ENCODE measurements at regions not wholly inside any gene's neighbourhood (a gene's known extent, or its start where the extent isn't known, plus 50 kb on each side); places are given as distances from the start of the nearest gene placed in this dataset.

DNA sequence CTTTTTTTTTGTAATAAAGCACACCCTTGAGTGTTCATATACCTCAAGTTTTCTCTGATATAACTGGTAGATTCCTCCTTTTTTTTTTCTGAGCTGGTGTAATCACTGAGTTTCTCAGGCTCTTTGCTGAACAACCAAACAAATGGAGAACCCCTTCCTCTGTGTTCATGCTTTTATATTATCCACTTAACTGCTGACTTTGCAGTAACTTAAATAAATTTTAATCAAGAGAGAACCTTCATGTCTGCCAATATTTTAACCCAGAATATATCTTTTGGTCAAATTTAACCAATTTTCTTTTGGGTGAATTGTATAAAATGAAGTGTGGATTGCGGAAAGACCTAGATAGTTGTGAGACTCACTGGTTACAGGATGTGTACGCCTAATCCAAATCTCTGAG, 833.0 kb upstream of the COX7C start:
- Histone ChIP-seq H3K4me3 (ENCODE audit: low read depth in 1 of 3, low read length in 3 of 3) (no peak overlapping the region), H3K36me3 (ENCODE audit: control insufficient read depth in 4 of 4, insufficient read depth in 3 of 4, low read depth in 1 of 4, low read length in 3 of 4) (no peaks in the 10 kb centered on the region), H3K27me3 (ENCODE audit: control insufficient read depth in 4 of 4, insufficient read depth in 4 of 4, low read length in 3 of 4) (no peaks in the 10 kb centered on the region), H3K9me3 (ENCODE audit: control insufficient read depth in 4 of 4, low read length in 3 of 4) (no peaks in the 10 kb centered on the region), H3K4me1 (ENCODE audit: control insufficient read depth in 4 of 4, insufficient read depth in 4 of 4, low read length in 3 of 4) (no peaks in the 10 kb centered on the region), H3K9ac (ENCODE audit: low read depth in 1 of 2, low read length in 2 of 2) (no peak overlapping the region), H3K27ac (ENCODE audit: low read depth in 1 of 2, low read length in 2 of 2) (no peak overlapping the region)
- TF ChIP-seq RXRA (IDR thresholded peaks at IDR 0.05) (no peak), SP1 (IDR thresholded peaks at IDR 0.05) (no peak), TAF1 (conservative IDR thresholded peaks at IDR 0.05) (no peak), GABPA (IDR thresholded peaks at IDR 0.05 in 1 of 2, conservative IDR thresholded peaks at IDR 0.05 in 1 of 2) (no peak), EGR1 (IDR thresholded peaks at IDR 0.05; ENCODE audit: low read depth in 2 of 2) (no peak), NR2F2 (IDR thresholded peaks at IDR 0.05) (no peak), YY1 (IDR thresholded peaks at IDR 0.05) (no peak), HNF4G (IDR thresholded peaks at IDR 0.05) (no peak), RAD21 (IDR thresholded peaks at IDR 0.05) (no peak), JUND (IDR thresholded peaks at IDR 0.05) (no peak), FOXA2 (IDR thresholded peaks at IDR 0.05) (no peak)
- TF ChIP-seq, protein P1, sequence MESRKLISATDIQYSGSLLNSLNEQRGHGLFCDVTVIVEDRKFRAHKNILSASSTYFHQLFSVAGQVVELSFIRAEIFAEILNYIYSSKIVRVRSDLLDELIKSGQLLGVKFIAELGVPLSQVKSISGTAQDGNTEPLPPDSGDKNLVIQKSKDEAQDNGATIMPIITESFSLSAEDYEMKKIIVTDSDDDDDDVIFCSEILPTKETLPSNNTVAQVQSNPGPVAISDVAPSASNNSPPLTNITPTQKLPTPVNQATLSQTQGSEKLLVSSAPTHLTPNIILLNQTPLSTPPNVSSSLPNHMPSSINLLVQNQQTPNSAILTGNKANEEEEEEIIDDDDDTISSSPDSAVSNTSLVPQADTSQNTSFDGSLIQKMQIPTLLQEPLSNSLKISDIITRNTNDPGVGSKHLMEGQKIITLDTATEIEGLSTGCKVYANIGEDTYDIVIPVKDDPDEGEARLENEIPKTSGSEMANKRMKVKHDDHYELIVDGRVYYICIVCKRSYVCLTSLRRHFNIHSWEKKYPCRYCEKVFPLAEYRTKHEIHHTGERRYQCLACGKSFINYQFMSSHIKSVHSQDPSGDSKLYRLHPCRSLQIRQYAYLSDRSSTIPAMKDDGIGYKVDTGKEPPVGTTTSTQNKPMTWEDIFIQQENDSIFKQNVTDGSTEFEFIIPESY (IDR thresholded peaks at IDR 0.05), result no peak
- TF ChIP-seq, protein P2, sequence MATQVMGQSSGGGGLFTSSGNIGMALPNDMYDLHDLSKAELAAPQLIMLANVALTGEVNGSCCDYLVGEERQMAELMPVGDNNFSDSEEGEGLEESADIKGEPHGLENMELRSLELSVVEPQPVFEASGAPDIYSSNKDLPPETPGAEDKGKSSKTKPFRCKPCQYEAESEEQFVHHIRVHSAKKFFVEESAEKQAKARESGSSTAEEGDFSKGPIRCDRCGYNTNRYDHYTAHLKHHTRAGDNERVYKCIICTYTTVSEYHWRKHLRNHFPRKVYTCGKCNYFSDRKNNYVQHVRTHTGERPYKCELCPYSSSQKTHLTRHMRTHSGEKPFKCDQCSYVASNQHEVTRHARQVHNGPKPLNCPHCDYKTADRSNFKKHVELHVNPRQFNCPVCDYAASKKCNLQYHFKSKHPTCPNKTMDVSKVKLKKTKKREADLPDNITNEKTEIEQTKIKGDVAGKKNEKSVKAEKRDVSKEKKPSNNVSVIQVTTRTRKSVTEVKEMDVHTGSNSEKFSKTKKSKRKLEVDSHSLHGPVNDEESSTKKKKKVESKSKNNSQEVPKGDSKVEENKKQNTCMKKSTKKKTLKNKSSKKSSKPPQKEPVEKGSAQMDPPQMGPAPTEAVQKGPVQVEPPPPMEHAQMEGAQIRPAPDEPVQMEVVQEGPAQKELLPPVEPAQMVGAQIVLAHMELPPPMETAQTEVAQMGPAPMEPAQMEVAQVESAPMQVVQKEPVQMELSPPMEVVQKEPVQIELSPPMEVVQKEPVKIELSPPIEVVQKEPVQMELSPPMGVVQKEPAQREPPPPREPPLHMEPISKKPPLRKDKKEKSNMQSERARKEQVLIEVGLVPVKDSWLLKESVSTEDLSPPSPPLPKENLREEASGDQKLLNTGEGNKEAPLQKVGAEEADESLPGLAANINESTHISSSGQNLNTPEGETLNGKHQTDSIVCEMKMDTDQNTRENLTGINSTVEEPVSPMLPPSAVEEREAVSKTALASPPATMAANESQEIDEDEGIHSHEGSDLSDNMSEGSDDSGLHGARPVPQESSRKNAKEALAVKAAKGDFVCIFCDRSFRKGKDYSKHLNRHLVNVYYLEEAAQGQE (IDR thresholded peaks at IDR 0.05), result no peak
- TF ChIP-seq, protein P3, sequence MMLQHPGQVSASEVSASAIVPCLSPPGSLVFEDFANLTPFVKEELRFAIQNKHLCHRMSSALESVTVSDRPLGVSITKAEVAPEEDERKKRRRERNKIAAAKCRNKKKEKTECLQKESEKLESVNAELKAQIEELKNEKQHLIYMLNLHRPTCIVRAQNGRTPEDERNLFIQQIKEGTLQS (IDR thresholded peaks at IDR 0.05), result no peak
- no peak for DNase-seq (ENCODE audit: low spot score)
- WGBS, result 95% methylated on average over 2 of the region's 2 CpGs

DNA sequence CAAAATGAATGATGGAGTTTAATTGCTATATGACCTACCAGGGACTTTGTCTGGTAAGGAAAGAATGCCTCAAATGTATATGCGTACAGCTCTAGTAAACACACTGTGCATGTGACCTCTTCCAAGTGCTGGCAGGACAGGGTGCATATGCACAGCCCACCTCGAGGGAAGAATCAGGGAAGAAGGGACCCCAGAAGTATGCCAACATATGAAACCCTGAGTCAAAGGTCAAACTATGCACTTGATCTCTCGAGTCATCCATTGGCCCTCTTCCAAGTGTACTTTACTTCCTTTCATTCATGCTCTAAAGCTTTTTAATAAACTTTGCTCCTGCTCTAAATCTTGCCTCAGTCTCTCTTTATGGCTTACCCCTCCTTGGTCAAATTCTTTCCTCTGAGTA, 804.6 kb upstream of the COX7C start:
- TF ChIP-seq, protein P2 (IDR thresholded peaks at IDR 0.05), result no peak
- TF ChIP-seq GABPA (IDR thresholded peaks at IDR 0.05 in 1 of 2, conservative IDR thresholded peaks at IDR 0.05 in 1 of 2) (no peak), EGR1 (IDR thresholded peaks at IDR 0.05; ENCODE audit: low read depth in 2 of 2) (no peak)
- TF ChIP-seq, protein P4, sequence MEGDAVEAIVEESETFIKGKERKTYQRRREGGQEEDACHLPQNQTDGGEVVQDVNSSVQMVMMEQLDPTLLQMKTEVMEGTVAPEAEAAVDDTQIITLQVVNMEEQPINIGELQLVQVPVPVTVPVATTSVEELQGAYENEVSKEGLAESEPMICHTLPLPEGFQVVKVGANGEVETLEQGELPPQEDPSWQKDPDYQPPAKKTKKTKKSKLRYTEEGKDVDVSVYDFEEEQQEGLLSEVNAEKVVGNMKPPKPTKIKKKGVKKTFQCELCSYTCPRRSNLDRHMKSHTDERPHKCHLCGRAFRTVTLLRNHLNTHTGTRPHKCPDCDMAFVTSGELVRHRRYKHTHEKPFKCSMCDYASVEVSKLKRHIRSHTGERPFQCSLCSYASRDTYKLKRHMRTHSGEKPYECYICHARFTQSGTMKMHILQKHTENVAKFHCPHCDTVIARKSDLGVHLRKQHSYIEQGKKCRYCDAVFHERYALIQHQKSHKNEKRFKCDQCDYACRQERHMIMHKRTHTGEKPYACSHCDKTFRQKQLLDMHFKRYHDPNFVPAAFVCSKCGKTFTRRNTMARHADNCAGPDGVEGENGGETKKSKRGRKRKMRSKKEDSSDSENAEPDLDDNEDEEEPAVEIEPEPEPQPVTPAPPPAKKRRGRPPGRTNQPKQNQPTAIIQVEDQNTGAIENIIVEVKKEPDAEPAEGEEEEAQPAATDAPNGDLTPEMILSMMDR (IDR thresholded peaks at IDR 0.05; ENCODE audit: low read depth, low read length, missing input control), result no peak
- Histone ChIP-seq H3K36me3 (ENCODE audit: control insufficient read depth in 4 of 4, insufficient read depth in 3 of 4, low read depth in 1 of 4, low read length in 3 of 4) (no peaks in the 10 kb centered on the region), H3K4me3 (ENCODE audit: low read depth in 1 of 3, low read length in 3 of 3) (no peak overlapping the region), H3K4me1 (ENCODE audit: control insufficient read depth in 4 of 4, insufficient read depth in 4 of 4, low read length in 3 of 4) (no peaks in the 10 kb centered on the region), H3K9me3 (ENCODE audit: control insufficient read depth in 4 of 4, low read length in 3 of 4) (no peaks in the 10 kb centered on the region), H3K27ac (ENCODE audit: low read depth in 1 of 2, low read length in 2 of 2) (no peak overlapping the region), H3K27me3 (ENCODE audit: control insufficient read depth in 4 of 4, insufficient read depth in 4 of 4, low read length in 3 of 4) (no peaks in the 10 kb centered on the region), H3K9ac (ENCODE audit: low read depth in 1 of 2, low read length in 2 of 2) (no peak overlapping the region)
- no peak for DNase-seq (ENCODE audit: low spot score)
- WGBS, result 50% methylated on average over 3 of the region's 3 CpGs

Measured in liver (tissue), 8 donors.